ENCODE measurements at regions not wholly inside any gene's neighbourhood (a gene's known extent, or its start where the extent isn't known, plus 50 kb on each side); places are given as distances from the start of the nearest gene placed in this dataset.
A peak's percentile ranks its signal among the peaks of the same experiment; 100 is the strongest.

DNA sequence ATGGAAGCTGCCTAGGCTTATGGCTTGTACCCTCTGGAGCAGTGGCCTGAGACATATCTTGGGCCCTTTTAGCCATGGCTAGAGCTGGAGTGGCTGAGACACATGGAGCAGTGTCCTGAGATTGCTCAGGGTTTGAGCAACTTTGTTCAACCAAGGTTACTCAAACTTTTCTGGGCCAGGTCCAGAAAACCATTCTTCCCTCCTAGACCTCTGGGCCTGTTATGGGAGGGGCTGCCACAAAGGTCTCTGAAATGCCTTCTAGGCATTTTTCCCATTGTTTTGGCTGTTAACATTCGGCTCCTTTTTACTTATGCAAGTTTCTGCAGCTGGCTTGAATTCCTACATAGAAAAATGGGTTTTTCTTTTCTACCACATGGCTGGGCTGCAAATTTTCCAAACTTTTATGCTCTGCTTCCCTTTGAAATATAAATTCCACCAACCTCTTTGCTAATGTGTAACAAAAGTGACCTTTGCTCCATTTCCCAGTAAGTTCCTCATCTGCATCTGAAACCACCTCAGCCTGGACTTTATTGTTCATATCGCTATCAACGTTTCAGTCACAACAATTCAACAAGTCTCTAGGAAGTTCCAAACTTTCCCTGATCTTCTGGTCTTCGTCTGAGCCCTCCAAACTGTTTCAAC, 84.9 kb upstream of the MAP4K3 start (continued):
- TF ChIP-seq, protein P1, sequence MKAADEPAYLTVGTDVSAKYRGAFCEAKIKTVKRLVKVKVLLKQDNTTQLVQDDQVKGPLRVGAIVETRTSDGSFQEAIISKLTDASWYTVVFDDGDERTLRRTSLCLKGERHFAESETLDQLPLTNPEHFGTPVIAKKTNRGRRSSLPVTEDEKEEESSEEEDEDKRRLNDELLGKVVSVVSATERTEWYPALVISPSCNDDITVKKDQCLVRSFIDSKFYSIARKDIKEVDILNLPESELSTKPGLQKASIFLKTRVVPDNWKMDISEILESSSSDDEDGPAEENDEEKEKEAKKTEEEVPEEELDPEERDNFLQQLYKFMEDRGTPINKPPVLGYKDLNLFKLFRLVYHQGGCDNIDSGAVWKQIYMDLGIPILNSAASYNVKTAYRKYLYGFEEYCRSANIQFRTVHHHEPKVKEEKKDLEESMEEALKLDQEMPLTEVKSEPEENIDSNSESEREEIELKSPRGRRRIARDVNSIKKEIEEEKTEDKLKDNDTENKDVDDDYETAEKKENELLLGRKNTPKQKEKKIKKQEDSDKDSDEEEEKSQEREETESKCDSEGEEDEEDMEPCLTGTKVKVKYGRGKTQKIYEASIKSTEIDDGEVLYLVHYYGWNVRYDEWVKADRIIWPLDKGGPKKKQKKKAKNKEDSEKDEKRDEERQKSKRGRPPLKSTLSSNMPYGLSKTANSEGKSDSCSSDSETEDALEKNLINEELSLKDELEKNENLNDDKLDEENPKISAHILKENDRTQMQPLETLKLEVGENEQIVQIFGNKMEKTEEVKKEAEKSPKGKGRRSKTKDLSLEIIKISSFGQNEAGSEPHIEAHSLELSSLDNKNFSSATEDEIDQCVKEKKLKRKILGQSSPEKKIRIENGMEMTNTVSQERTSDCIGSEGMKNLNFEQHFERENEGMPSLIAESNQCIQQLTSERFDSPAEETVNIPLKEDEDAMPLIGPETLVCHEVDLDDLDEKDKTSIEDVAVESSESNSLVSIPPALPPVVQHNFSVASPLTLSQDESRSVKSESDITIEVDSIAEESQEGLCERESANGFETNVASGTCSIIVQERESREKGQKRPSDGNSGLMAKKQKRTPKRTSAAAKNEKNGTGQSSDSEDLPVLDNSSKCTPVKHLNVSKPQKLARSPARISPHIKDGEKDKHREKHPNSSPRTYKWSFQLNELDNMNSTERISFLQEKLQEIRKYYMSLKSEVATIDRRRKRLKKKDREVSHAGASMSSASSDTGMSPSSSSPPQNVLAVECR (CRISPR knock-in tag; IDR thresholded peaks at IDR 0.05; ENCODE audit: borderline replicate concordance): no peak
- TF ChIP-seq SNAPC5 (CRISPR knock-in tag; IDR thresholded peaks at IDR 0.05; ENCODE audit: borderline replicate concordance) (no peak), HOMEZ (CRISPR knock-in tag; IDR thresholded peaks at IDR 0.05; ENCODE audit: low read depth) (peak; percentile 13; the same call in 1 of the 2 replicates), KAT8 (CRISPR knock-in tag; IDR thresholded peaks at IDR 0.05) (no peak), RELA (CRISPR knock-in tag; IDR thresholded peaks at IDR 0.05) (no peak), FOXP1 (IDR thresholded peaks at IDR 0.05) (no peak), FOXP1 (CRISPR knock-in tag; IDR thresholded peaks at IDR 0.05) (no peak), ZNF678 (CRISPR knock-in tag; IDR thresholded peaks at IDR 0.05) (no peak), NONO (IDR thresholded peaks at IDR 0.05) (no peak), NONO (CRISPR knock-in tag; conservative IDR thresholded peaks at IDR 0.05) (no peak), ZFP36 (IDR thresholded peaks at IDR 0.05; ENCODE audit: borderline replicate concordance, low read depth, low read length, partially characterized antibody) (peak; percentile 87), IRX3 (CRISPR knock-in tag; IDR thresholded peaks at IDR 0.05; ENCODE audit: borderline replicate concordance, low read depth) (no peak), SIX4 (CRISPR knock-in tag; IDR thresholded peaks at IDR 0.05) (no peak), ZNF430 (CRISPR knock-in tag; IDR thresholded peaks at IDR 0.05) (no peak)
- TF ChIP-seq, protein P2, sequence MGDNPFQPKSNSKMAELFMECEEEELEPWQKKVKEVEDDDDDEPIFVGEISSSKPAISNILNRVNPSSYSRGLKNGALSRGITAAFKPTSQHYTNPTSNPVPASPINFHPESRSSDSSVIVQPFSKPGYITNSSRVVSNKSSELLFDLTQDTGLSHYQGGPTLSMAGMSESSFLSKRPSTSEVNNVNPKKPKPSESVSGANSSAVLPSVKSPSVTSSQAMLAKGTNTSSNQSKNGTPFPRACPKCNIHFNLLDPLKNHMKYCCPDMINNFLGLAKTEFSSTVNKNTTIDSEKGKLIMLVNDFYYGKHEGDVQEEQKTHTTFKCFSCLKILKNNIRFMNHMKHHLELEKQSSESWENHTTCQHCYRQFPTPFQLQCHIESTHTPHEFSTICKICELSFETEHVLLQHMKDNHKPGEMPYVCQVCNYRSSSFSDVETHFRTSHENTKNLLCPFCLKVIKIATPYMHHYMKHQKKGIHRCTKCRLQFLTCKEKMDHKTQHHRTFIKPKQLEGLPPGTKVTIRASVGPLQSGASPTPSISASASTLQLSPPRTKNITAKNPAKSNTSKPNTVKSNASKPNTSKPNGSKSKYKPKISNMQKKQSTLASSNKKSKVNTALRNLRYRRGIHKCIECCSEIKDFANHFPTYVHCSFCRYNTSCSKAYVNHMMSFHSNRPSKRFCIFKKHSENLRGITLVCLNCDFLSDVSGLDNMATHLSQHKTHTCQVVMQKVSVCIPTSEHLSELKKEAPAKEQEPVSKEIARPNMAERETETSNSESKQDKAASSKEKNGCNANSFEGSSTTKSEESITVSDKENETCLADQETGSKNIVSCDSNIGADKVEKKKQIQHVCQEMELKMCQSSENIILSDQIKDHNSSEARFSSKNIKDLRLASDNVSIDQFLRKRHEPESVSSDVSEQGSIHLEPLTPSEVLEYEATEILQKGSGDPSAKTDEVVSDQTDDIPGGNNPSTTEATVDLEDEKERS (CRISPR knock-in tag; IDR thresholded peaks at IDR 0.05): peak; percentile 97
- TF ChIP-seq, protein P3, sequence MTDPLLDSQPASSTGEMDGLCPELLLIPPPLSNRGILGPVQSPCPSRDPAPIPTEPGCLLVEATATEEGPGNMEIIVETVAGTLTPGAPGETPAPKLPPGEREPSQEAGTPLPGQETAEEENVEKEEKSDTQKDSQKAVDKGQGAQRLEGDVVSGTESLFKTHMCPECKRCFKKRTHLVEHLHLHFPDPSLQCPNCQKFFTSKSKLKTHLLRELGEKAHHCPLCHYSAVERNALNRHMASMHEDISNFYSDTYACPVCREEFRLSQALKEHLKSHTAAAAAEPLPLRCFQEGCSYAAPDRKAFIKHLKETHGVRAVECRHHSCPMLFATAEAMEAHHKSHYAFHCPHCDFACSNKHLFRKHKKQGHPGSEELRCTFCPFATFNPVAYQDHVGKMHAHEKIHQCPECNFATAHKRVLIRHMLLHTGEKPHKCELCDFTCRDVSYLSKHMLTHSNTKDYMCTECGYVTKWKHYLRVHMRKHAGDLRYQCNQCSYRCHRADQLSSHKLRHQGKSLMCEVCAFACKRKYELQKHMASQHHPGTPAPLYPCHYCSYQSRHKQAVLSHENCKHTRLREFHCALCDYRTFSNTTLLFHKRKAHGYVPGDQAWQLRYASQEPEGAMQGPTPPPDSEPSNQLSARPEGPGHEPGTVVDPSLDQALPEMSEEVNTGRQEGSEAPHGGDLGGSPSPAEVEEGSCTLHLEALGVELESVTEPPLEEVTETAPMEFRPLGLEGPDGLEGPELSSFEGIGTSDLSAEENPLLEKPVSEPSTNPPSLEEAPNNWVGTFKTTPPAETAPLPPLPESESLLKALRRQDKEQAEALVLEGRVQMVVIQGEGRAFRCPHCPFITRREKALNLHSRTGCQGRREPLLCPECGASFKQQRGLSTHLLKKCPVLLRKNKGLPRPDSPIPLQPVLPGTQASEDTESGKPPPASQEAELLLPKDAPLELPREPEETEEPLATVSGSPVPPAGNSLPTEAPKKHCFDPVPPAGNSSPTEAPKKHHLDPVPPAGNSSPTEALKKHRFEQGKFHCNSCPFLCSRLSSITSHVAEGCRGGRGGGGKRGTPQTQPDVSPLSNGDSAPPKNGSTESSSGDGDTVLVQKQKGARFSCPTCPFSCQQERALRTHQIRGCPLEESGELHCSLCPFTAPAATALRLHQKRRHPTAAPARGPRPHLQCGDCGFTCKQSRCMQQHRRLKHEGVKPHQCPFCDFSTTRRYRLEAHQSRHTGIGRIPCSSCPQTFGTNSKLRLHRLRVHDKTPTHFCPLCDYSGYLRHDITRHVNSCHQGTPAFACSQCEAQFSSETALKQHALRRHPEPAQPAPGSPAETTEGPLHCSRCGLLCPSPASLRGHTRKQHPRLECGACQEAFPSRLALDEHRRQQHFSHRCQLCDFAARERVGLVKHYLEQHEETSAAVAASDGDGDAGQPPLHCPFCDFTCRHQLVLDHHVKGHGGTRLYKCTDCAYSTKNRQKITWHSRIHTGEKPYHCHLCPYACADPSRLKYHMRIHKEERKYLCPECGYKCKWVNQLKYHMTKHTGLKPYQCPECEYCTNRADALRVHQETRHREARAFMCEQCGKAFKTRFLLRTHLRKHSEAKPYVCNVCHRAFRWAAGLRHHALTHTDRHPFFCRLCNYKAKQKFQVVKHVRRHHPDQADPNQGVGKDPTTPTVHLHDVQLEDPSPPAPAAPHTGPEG (CRISPR knock-in tag; IDR thresholded peaks at IDR 0.05): no peak
